ENCODE measurements at regions not wholly inside any gene's neighbourhood (a gene's known extent, or its start where the extent isn't known, plus 50 kb on each side); places are given as distances from the start of the nearest gene placed in this dataset.

- no peaks in the 10 kb centered on the region for H3K9me3 ChIP-seq
- WGBS, 2 donors, result 81 to 85% methylated on average over 7 of the region's 7 CpGs
- no peak overlapping the region for H3K4me3 ChIP-seq
- intact Hi-C loops (cut with DNase I; ENCODE audit: low total_unique reads), result no loop called here
- DNase-seq, result no peak
- H3K36me3 ChIP-seq (ENCODE audit: low read depth, missing control alignments), result no peaks in the 10 kb centered on the region
- H3K27me3 ChIP-seq, result no peaks in the 10 kb centered on the region
- no peak overlapping the region for H3K27ac ChIP-seq
- no peaks in the 10 kb centered on the region for H3K4me1 ChIP-seq
- no peak for TF ChIP-seq POLR2A (IDR thresholded peaks at IDR 0.05)
Measured at GRCh38 chr18:8944871-8945245, 157.6 kb upstream of the NDUFV2 start.

GRCh38 chr18:8945514-8945913 is 157.0 kb upstream of the NDUFV2 start:
- Histone ChIP-seq H3K36me3 (ENCODE audit: low read depth, missing control alignments) (no peaks in the 10 kb centered on the region), H3K9me3 (no peaks in the 10 kb centered on the region), H3K27ac (no peak overlapping the region), H3K4me3 (no peak overlapping the region), H3K4me1 (no peaks in the 10 kb centered on the region), H3K27me3 (no peaks in the 10 kb centered on the region)
- intact Hi-C loops (cut with DNase I; ENCODE audit: low total_unique reads), result no loop called here
- 49 to 50% methylated on average over 2 of the region's 2 CpGs for WGBS, 2 donors
- DNase-seq, result no peak
- TF ChIP-seq POLR2A (IDR thresholded peaks at IDR 0.05) (no peak), CTCF (IDR thresholded peaks at IDR 0.05) (no peak)

- H3K27ac ChIP-seq, result no peak overlapping the region
- DNase-seq, result no peak
- H3K36me3 ChIP-seq (ENCODE audit: low read depth, missing control alignments), result no peaks in the 10 kb centered on the region
- intact Hi-C loops (cut with DNase I; ENCODE audit: low total_unique reads), result no loop called here
- TF ChIP-seq POLR2A (IDR thresholded peaks at IDR 0.05), result no peak
- H3K4me1 ChIP-seq, result no peaks in the 10 kb centered on the region
- H3K4me3 ChIP-seq, result no peak overlapping the region
- H3K27me3 ChIP-seq, result no peaks in the 10 kb centered on the region
- WGBS, 2 donors, result 79 to 92% methylated on average over 5 of the region's 5 CpGs
- no peaks in the 10 kb centered on the region for H3K9me3 ChIP-seq
Measured at GRCh38 chr18:8946066-8946838, 156.2 kb upstream of the NDUFV2 start.

- H3K4me1 ChIP-seq, result no peaks in the 10 kb centered on the region
- no peaks in the 10 kb centered on the region for H3K36me3 ChIP-seq (ENCODE audit: low read depth, missing control alignments)
- H3K27ac ChIP-seq, result no peak overlapping the region
- intact Hi-C loops (cut with DNase I; ENCODE audit: low total_unique reads), result no loop called here
- DNase-seq, result no peak
- no peak overlapping the region for H3K4me3 ChIP-seq
- TF ChIP-seq POLR2A (IDR thresholded peaks at IDR 0.05), result no peak
- no peak for TF ChIP-seq CTCF (IDR thresholded peaks at IDR 0.05)
- WGBS, 2 donors, result 71% methylated on average over 6 of the region's 6 CpGs
- no peaks in the 10 kb centered on the region for H3K27me3 ChIP-seq
- no peaks in the 10 kb centered on the region for H3K9me3 ChIP-seq
Measured at GRCh38 chr18:8947566-8947965, 154.9 kb upstream of the NDUFV2 start.

- H3K4me1 ChIP-seq, result no peaks in the 10 kb centered on the region
- H3K9me3 ChIP-seq, result no peaks in the 10 kb centered on the region
- DNase-seq, result no peak
- no peak for TF ChIP-seq POLR2A (IDR thresholded peaks at IDR 0.05)
- TF ChIP-seq CTCF (IDR thresholded peaks at IDR 0.05), result no peak
- H3K4me3 ChIP-seq, result no peak overlapping the region
- H3K27me3 ChIP-seq, result no peaks in the 10 kb centered on the region
- 85 to 90% methylated on average over 6 of the region's 6 CpGs for WGBS, 2 donors
- intact Hi-C loops (cut with DNase I; ENCODE audit: low total_unique reads), result no loop called here
- no peaks in the 10 kb centered on the region for H3K36me3 ChIP-seq (ENCODE audit: low read depth, missing control alignments)
- H3K27ac ChIP-seq, result no peak overlapping the region
Measured at GRCh38 chr18:8948011-8948410, 154.5 kb upstream of the NDUFV2 start.

Data from testis (tissue), 2 donors.